Ammon's horn (tissue), 1 donor: ENCODE measurements at regions not wholly inside any gene's neighbourhood (a gene's known extent, or its start where the extent isn't known, plus 50 kb on each side); places are given as distances from the start of the nearest gene placed in this dataset.
"Not testable (repeated sequence)": the region's sequence is repeated elsewhere in the genome, so short reads cannot be mapped to it uniquely, and the experiment has no call there.

Experiments
- DNase-seq: peaks from one replicate; pipeline ENCODE4 v3.0.0-alpha.2; 2016; ENCODE audit warnings: low spot score

- DNase-seq = no peak
Measured at GRCh38 chr10:117790179-117790578, 247.6 kb downstream of the EMX2 start.

GRCh38 chr10:117790621-117791020, 248.1 kb downstream of the EMX2 start:
- no peak for DNase-seq

- DNase-seq = no peak
Measured at GRCh38 chr10:117792214-117792613, 249.7 kb downstream of the EMX2 start.

GRCh38 chr10:117796130-117796745, 250.5 kb downstream of the RAB11FIP2 start:
- no peak for DNase-seq

- no peak for DNase-seq
Measured at GRCh38 chr10:117797296-117797695, 249.4 kb downstream of the RAB11FIP2 start.

- no peak for DNase-seq
Measured at GRCh38 chr10:117801691-117802090, 245.1 kb downstream of the RAB11FIP2 start.

- peak; percentile 87 for DNase-seq
Measured at GRCh38 chr10:117804470-117805011, 242.2 kb downstream of the RAB11FIP2 start.

- no peak for DNase-seq
Measured at GRCh38 chr10:117805139-117805538, 241.6 kb downstream of the RAB11FIP2 start.

- no peak for DNase-seq
Measured at GRCh38 chr10:117807441-117807840, 239.3 kb downstream of the RAB11FIP2 start.

- DNase-seq = not testable (repeated sequence)
Measured at GRCh38 chr10:117815816-117816215, 230.9 kb downstream of the RAB11FIP2 start.

- DNase-seq = no peak
Measured at GRCh38 chr10:117817116-117817515, 229.6 kb downstream of the RAB11FIP2 start.

GRCh38 chr10:117818721-117819120, 228.0 kb downstream of the RAB11FIP2 start:
- no peak for DNase-seq

GRCh38 chr10:117819304-117819703, 227.4 kb downstream of the RAB11FIP2 start:
- DNase-seq = no peak

GRCh38 chr10:117823980-117824379, 222.8 kb downstream of the RAB11FIP2 start:
- DNase-seq = no peak

- no peak for DNase-seq
Measured at GRCh38 chr10:117830205-117830604, 216.5 kb downstream of the RAB11FIP2 start.

- no peak for DNase-seq
Measured at GRCh38 chr10:117830787-117831212, 215.9 kb downstream of the RAB11FIP2 start.

GRCh38 chr10:117838500-117839498, 207.9 kb downstream of the RAB11FIP2 start:
- not testable (repeated sequence) for DNase-seq

GRCh38 chr10:117856426-117856825, 190.3 kb downstream of the RAB11FIP2 start:
- not testable (repeated sequence) for DNase-seq

- DNase-seq = no peak
Measured at GRCh38 chr10:117860135-117860534, 186.6 kb downstream of the RAB11FIP2 start.

GRCh38 chr10:117860823-117861222, 185.9 kb downstream of the RAB11FIP2 start:
- no peak for DNase-seq

GRCh38 chr10:117861329-117861728, 185.4 kb downstream of the RAB11FIP2 start:
- DNase-seq = no peak

- no peak for DNase-seq
Measured at GRCh38 chr10:117863771-117864170, 183.0 kb downstream of the RAB11FIP2 start.

- no peak for DNase-seq
Measured at GRCh38 chr10:117865945-117866344, 180.8 kb downstream of the RAB11FIP2 start.
